DND-41 (cell line): ENCODE measurements at regions not wholly inside any gene's neighbourhood (a gene's known extent, or its start where the extent isn't known, plus 50 kb on each side); places are given as distances from the start of the nearest gene placed in this dataset.

ENCODE experiments used
- ATAC-seq: fragments of 200-7000 bp; cut with Tn5 transposase; 3 replicates; pipeline ENCODE4 v1.9.1; 2021; ENCODE audit warnings: low read depth; ENCODE audit not compliant: insufficient read depth
- DNase-seq: peaks from one replicate; pipeline ENCODE4 v3.0.0-alpha.2; 2020
- H2AFZ ChIP-seq: 2 replicates; pipeline ENCODE4 v1.6.0; 2012; ENCODE audit warnings: low read depth, low read length
- H3K27ac ChIP-seq: 2 replicates; pipeline ENCODE4 v1.5.1; 2012; ENCODE audit warnings: low read length, inconsistent platforms
- H3K27me3 ChIP-seq: fragments of 200-600 bp; sonication (generic); 2 replicates; pipeline ENCODE4 v1.6.0; 2012; ENCODE audit warnings: low read length, mild to moderate bottlenecking, inconsistent platforms; ENCODE audit not compliant: insufficient read depth, poor library complexity
- H3K36me3 ChIP-seq: 2 replicates; pipeline ENCODE4 v1.5.1; 2012; ENCODE audit warnings: low read length, inconsistent platforms; ENCODE audit not compliant: insufficient read depth
- H3K4me1 ChIP-seq: 2 replicates; pipeline ENCODE4 v1.5.1; 2012; ENCODE audit warnings: mild to moderate bottlenecking, low read length; ENCODE audit not compliant: insufficient read depth
- H3K4me2 ChIP-seq: 2 replicates; pipeline ENCODE4 v1.6.0; 2012; ENCODE audit warnings: mild to moderate bottlenecking, moderate library complexity, low read length, inconsistent platforms; ENCODE audit not compliant: insufficient read depth
- H3K4me3 ChIP-seq, 2 experiments: fragments of 200-600 bp in 1 of 2; shearing (Covaris generic) in 1 of 2; 2 replicates each; pipeline ENCODE4 v1.5.1; 2012 to 2016; ENCODE audit warnings: inconsistent platforms in 2 of 2, low read length in 2 of 2, mild to moderate bottlenecking in 2 of 2, low read depth in 1 of 2, moderate library complexity in 1 of 2
- H3K79me2 ChIP-seq: 2 replicates; pipeline ENCODE4 v1.6.0; 2012; ENCODE audit warnings: low read length, inconsistent platforms; ENCODE audit not compliant: insufficient read depth
- H3K9ac ChIP-seq: 2 replicates; pipeline ENCODE4 v1.6.0; 2012; ENCODE audit warnings: low read depth, mild to moderate bottlenecking, inconsistent platforms, low read length, moderate library complexity
- H3K9me3 ChIP-seq: 2 replicates; pipeline ENCODE4 v1.5.1; 2012; ENCODE audit warnings: low read length, moderate library complexity, mild to moderate bottlenecking, inconsistent platforms; ENCODE audit not compliant: insufficient read depth, severe bottlenecking
- H4K20me1 ChIP-seq: 2 replicates; pipeline ENCODE4 v1.6.0; 2012; ENCODE audit warnings: low read length; ENCODE audit not compliant: insufficient read depth
- CTCF ChIP-seq: IDR thresholded peaks from 2 replicates; pipeline ENCODE4 v1.5.1; 2012; ENCODE audit warnings: borderline replicate concordance, low read length, moderate library complexity, mild to moderate bottlenecking; ENCODE audit not compliant: poor library complexity, severe bottlenecking; ENCODE audit errors: extremely low read depth
- EZH2 ChIP-seq: IDR thresholded peaks from 3 replicates; pipeline ENCODE4 v1.6.1; 2012; ENCODE audit warnings: borderline replicate concordance, low read depth, mild to moderate bottlenecking, moderate library complexity, low read length, inconsistent platforms; ENCODE audit not compliant: severe bottlenecking

- no peaks in the 10 kb centered on the region for H3K36me3 ChIP-seq
These were observed 86.8 kb upstream of the RGS4 start for GRCh38 chr1:162982364-162982763.

GRCh38 chr1:162977944-162978568 lies 91.1 kb upstream of the RGS4 start:
- ATAC-seq: no peak
- DNase-seq: no peak
- Histone ChIP-seq H3K4me3 (no peak overlapping the region), H3K36me3 (no peaks in the 10 kb centered on the region), H3K79me2 (no peaks in the 10 kb centered on the region), H4K20me1 (no peaks in the 10 kb centered on the region), H3K27ac (no peak overlapping the region), H2AFZ (no peak overlapping the region), H3K9me3 (no peaks in the 10 kb centered on the region), H3K4me1 (no peaks in the 10 kb centered on the region), H3K27me3 (no peaks in the 10 kb centered on the region), H3K9ac (no peak overlapping the region), H3K4me2 (no peak overlapping the region)
- TF ChIP-seq CTCF (no peak), EZH2 (no peak)

More at GRCh38 chr1:162982364-162982763, 86.8 kb upstream of the RGS4 start:
- no peak overlapping the region for H3K27ac ChIP-seq
- H3K9me3 ChIP-seq: no peaks in the 10 kb centered on the region
- H3K9ac ChIP-seq: no peak overlapping the region
- no peak overlapping the region for H2AFZ ChIP-seq
- H3K79me2 ChIP-seq: no peaks in the 10 kb centered on the region
- TF ChIP-seq CTCF: no peak
- TF ChIP-seq EZH2: no peak
- no peaks in the 10 kb centered on the region for H3K27me3 ChIP-seq
- no peak for ATAC-seq
- H3K4me3 ChIP-seq: no peak overlapping the region
- no peak for DNase-seq
- no peaks in the 10 kb centered on the region for H4K20me1 ChIP-seq
- no peak overlapping the region for H3K4me2 ChIP-seq
- H3K4me1 ChIP-seq: no peaks in the 10 kb centered on the region

- Histone ChIP-seq H4K20me1 (no peaks in the 10 kb centered on the region), H3K27ac (no peak overlapping the region), H3K4me3 (no peak overlapping the region), H3K36me3 (no peaks in the 10 kb centered on the region), H2AFZ (no peak overlapping the region), H3K4me2 (no peak overlapping the region), H3K4me1 (no peaks in the 10 kb centered on the region), H3K79me2 (no peaks in the 10 kb centered on the region), H3K9ac (no peak overlapping the region), H3K9me3 (no peaks in the 10 kb centered on the region), H3K27me3 (no peaks in the 10 kb centered on the region)
- DNase-seq: no peak
- TF ChIP-seq CTCF: no peak
- no peak for TF ChIP-seq EZH2
- no peak for ATAC-seq
These were observed 92.5 kb upstream of the RGS4 start for GRCh38 chr1:162976628-162977027.
